ENCODE measurements at regions not wholly inside any gene's neighbourhood (a gene's known extent, or its start where the extent isn't known, plus 50 kb on each side); places are given as distances from the start of the nearest gene placed in this dataset.
"Not testable (repeated sequence)": the region's sequence is repeated elsewhere in the genome, so short reads cannot be mapped to it uniquely, and the experiment has no call there.

GRCh38 chr11:25628030-25628429, 703.9 kb upstream of the ANO3 start:
- DNase-seq = no peak

- no peak for DNase-seq
Measured at GRCh38 chr11:25633230-25633629, 698.7 kb upstream of the ANO3 start.

DNA sequence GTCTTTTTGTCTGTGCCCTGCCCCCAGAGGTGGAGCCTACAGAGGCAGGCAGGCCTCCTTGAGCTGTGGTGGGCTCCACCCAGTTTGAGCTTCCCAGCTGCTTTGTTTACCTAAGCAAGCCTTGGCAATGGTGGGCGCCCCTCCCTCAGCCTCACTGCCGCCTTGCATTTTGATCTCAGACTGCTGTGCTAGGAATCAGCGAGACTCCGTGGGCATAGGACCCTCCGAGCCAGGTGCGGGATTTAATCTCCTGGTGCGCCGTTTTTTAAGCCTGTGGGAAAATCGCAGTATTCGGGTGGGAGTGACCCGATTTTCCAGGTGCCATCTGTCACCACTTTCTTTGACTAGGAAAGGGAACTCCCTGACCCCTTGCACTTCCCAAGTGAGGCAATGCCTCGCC, 682.7 kb upstream of the ANO3 start:
- not testable (repeated sequence) for DNase-seq

GRCh38 chr11:25650319-25650718, 681.6 kb upstream of the ANO3 start:
- DNase-seq = no peak

GRCh38 chr11:25655636-25656035, 676.3 kb upstream of the ANO3 start:
- no peak for DNase-seq

GRCh38 chr11:25658916-25659315, 673.0 kb upstream of the ANO3 start:
- DNase-seq = no peak

DNA sequence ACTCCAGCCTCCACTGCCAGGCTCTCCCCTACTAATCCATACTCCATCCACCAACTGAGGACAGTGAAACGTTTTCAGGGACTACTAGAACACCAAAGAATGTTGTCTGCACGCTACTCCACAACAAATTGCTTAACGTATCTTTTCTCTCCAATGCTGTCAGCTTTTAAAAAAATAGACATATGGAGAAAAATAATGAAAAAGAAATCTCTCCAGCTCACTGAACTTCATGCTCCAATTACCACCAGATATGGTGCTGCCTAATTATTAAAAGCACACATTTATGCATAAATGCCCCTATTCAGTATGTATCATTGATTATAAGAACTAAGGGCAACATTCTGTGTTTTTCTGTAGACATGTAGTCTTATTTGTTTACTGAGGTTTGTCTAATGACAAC, 672.2 kb upstream of the ANO3 start:
- DNase-seq = no peak

DNA sequence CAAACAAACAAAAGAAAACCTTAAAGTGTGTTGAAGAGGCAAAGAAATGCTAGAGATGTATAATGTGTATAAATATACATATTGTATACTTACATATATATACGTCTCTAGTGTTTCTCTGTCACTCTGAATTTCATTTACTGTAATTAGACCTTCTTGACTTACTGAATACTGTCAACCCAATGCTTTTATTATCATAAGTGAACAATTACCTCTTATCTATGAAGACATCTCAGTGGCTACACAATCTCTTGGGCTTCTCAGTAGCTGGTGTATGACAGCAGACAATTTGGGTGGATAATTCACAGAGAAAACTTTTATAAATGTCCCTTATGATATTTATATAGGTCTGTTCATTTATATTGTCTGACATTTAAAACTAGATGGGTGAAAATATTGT, 664.1 kb upstream of the ANO3 start:
- DNase-seq = no peak

DNA sequence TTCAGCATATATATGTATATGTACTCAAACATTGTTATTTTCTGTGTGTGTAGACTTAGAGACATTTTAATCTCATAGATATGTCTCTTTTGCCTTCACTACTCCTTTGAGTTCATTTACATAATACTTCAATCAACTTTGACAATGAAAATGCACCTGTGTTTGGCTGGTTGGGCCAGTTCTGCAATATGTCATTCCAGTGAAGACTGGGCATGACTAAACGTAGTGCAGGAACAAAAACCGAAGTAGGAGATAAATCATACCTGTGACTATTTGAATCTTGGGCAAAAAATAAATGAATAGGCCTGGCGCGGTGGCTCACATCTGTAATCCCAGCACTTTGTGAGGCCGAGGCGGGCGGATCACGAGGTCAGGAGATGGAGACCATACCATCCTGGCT, 640.0 kb upstream of the ANO3 start:
- no peak for DNase-seq

DNA sequence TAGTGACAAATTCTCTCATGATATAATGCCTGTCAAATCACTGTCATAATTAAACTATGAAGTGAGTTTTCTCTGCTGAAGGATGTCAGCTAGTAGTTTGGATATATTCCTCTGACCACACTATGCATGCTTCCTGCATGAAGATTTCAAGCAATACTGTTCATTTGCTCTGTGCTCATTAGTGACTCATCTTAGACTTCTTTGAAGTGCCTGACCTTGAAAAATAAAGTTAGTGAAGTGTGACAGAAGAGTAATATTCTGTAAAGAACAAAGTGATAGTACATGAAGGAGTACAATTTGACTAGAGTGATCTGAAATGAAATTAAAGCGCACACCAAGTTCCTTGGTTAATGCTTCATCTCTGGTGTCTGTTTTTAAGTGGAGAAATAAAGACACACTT, 629.5 kb upstream of the ANO3 start:
- DNase-seq = no peak

- no peak for DNase-seq
Measured at GRCh38 chr11:25710975-25711374, 621.0 kb upstream of the ANO3 start.

DNA sequence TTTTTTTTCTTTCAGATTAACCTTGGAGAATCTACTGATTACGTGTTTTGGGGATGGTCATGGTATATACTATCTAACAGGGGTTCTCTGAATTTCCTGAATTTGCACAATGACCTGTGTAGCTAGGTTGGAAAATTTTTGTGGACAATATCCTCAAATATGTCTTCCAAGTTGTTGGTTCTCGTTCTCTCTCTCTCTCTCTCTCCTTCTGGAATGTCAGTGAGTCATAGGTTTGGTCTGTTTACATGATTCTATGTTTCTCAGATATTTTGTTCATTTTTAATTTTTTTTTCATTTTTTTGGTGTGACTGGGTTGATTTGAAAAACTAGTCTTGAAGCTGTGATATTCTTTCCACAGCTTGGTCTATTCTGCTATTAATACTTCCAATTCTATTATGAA, 604.0 kb upstream of the ANO3 start:
- DNase-seq = no peak

DNA sequence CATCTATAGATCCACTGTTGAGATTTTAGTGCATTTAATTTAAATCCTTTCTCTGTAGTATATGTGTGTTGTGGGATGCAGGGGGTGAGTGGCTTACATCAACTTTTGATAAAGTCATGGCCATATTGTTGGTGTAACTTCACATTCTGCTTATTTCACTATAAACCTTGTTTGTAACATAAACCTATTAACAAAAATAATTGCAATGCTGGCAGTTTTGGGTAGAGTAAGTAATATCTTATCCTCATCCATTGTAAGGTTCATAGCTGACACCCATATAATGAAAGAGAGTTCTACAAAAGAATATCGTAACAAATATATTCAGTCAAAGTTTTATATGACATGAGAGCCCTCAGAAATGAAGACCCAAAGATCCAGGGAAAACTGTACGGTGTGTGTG, 601.7 kb upstream of the ANO3 start:
- no peak for DNase-seq

DNA sequence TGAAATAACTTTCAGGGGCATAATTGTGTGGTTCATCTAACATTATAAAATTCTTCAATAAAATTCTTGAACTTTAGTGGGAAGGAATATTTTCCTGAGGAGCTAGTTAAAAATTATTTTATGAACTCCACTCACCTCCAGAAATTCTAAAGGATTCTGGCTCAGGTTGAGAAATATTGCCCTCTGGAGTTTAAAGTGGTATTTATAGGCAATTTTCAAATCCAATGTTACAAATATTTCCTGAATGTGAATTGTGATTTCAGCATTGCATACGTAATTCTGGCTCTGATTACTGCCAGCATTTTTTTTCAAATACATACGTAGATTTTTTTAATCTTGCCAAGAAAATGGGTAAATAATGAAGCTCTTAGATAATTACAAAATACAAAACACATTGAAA, 598.2 kb upstream of the ANO3 start:
- no peak for DNase-seq

GRCh38 chr11:25734591-25735211, 597.2 kb upstream of the ANO3 start:
- DNase-seq = no peak

DNA sequence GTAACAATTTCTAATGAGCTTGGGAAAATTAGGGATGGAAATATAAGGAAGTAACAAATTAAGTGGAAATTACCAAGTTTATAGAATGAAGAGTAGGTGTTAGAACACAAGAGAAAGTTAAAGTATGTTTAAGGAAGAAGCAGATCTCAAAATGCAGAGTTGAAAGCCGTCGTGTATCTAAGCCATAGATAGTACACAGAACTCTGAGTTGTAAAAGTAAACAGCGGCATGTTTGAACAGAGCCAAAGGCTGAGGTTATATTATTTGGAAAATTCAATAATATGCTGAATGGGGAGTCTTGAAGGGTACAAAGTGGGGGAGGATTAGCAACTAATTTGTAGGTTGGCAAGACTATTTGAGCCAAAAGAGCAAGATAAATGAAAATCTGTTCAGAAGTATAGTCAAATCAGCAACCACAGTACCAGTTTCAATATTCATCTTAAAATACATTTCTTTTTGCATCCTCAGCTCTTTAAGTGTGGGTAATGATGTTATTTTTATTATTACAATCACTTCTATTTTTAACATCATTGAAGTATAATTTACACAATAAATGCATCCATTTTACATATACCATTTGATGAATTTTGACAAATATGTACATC, 594.8 kb upstream of the ANO3 start:
- DNase-seq = no peak

- no peak for DNase-seq
Measured at GRCh38 chr11:25741886-25742285, 590.0 kb upstream of the ANO3 start.

- no peak for DNase-seq
Measured at GRCh38 chr11:25742800-25743199, 589.1 kb upstream of the ANO3 start.

DNA sequence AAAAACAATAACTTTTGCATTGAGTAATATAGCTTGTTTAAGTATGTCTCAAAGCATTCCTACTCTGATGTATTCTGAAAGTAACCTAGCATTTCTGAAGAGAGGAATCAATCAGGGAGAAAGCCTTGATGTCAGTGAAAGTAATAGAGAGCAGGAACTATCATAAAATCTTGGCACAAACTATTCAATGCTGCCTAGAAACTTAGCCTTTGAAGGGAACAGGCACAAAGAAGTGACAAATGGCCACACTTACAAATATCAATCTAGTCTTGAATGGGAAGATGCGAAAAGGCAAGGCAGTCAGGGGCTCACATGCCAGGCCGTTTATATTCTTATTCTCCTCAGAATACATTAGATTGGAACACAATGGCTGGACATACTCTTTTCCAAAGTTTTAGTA, 576.5 kb upstream of the ANO3 start:
- DNase-seq = no peak

GRCh38 chr11:25755918-25756584, 575.9 kb upstream of the ANO3 start:
- DNase-seq = no peak

GRCh38 chr11:25758145-25758661, 573.7 kb upstream of the ANO3 start:
- no peak for DNase-seq

DNA sequence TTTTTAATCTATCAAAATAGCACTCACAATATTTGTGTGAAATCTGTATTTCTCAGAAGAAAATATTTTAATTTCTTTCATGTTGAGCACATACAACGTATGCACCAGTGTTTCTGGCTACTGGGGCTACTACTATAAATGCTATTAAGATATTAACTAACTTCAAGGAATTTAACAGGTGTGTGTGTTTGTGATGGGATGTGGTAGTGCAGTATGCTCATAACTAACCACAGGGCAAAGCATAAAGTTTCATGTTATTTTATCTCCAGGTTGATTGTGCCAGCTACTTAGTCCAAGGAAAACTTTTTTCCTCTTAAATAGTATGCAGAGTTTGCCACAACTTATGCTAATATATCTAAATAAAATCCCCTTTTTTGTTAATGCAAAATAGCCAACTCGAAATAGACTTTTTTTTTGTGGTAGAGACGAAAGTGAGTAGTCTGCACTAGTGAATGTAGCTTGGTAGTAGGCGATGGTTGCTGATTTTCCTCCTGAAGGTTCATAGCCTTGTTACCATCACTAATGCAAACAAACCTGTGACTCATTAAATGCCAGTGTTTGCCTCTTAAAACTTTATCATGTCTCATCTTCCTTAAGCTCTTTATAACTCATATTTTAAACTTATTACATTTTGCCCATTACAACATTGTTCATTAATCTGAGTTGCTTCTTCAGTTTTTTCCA, 565.5 kb upstream of the ANO3 start:
- no peak for DNase-seq

DNA sequence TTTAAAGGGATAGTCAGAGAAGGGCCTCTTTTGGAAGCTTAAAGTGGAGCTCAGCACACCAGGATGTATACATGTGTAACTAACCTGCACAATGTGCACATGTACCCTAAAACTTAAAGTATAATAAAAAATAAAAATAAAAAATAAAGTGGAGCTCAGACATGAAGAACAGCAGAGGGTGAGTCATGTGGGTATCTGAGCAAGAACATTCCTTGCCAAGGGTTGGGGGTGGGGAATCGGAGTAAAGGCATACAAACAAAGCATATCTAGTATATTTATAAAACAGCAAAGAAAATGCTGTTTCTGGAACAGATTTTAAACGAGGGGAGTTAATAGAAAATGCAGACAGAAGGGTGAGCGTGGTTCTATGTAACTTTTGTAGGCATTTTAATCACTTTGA, 562.6 kb upstream of the ANO3 start:
- DNase-seq = no peak

DNA sequence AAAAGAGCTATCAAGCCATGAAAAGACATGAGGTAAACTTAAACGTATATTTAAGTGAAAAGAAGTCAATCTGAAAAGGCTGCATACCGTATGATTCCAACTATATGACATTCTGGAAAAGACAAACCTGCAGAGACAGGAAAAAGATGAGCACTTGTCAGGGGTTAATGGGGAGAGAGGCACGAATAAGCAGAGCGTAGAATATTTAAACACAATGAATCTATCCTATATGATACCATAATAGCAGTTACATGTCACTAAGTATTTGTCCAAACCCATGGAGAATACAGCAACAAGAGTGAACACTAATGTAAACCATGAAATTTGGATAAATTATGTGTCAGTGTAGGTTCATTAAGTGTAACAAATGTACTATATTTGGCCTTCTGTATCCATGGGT, 560.3 kb upstream of the ANO3 start:
- no peak for DNase-seq
